NAMALWA (cell line): ENCODE measurements at regions not wholly inside any gene's neighbourhood (a gene's known extent, or its start where the extent isn't known, plus 50 kb on each side); places are given as distances from the start of the nearest gene placed in this dataset.
"Not testable (repeated sequence)": the region's sequence is repeated elsewhere in the genome, so short reads cannot be mapped to it uniquely, and the experiment has no call there.

ENCODE experiments used
- DNase-seq: peaks from one replicate; pipeline ENCODE4 v3.0.0-alpha.2; 2015; ENCODE audit warnings: low spot score

DNA sequence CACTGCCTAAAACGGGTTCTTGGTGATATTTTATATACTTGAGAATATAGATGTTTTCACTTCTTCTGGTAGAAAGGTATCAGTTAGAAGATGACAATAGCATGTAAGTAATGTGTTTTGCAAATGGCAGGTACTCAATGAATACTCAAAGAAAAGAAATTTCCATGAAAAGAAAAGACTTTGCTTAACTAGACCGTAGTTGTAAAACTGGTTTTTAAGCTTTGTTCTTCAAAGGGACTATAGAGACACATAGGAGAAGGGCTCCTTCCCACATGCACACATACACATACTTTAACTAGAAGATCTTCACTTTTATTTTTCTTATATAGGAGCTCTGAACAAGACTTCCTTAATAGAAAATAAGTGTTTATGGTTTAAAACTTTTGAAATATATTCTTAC, 215.3 kb upstream of the RND3 start:
- DNase-seq: no peak

GRCh38 chr2:150700666-150701580, 213.5 kb upstream of the RND3 start:
- DNase-seq: no peak

DNA sequence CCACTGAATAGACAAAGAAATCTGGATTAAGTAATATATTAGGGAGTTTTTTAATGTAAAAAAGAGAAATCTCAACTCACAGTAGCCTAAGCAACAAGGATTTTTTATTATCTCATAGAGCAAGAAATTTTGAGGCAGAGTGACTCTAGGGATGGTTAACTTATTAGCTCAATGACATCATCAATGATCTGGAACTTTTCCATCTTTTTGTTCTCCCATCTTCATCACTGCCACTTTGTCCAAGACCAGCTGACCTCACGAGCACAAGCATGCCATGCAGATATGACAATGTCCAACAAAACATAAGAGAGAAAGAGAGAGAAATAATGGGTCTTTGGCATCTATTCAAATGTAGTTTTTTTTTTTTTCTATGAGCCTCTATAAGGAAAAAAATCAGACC, 211.8 kb upstream of the RND3 start:
- no peak for DNase-seq

- no peak for DNase-seq
These were observed 210.7 kb upstream of the RND3 start for GRCh38 chr2:150698016-150698661.

- DNase-seq: no peak
These were observed 210.1 kb upstream of the RND3 start for GRCh38 chr2:150697596-150697995.

DNA sequence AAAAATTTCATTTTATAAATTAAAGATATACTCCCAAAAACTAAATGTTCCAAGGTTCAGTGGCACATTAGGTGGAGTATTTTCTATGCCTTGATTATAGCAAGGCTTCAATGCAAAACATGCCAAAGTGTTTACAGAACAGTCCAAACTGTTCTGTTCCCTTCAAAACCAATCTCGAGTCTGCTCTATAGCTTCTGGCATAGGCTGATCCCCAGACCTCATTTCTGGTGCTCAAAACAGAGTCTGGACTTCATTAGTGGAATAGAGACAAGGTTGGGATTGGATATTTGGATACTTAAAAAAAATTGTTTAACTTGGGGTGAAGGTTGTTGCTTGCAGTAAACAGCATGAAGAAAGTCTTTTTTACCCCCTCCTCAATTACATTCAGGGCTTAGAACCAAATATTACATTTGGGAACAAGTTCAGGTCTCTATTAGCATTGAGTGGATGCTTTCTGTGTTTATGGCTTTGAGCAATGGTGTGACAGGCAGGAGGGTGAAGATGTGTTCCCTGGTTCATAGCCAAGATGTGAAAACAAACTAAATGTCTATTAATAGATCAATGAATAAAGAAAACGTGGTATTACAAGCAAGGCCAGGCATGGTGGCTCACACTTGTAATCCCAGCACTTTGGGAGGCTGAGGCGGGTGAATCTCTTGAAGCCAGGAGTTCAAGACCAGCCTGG, 208.1 kb upstream of the RND3 start:
- DNase-seq: no peak

DNA sequence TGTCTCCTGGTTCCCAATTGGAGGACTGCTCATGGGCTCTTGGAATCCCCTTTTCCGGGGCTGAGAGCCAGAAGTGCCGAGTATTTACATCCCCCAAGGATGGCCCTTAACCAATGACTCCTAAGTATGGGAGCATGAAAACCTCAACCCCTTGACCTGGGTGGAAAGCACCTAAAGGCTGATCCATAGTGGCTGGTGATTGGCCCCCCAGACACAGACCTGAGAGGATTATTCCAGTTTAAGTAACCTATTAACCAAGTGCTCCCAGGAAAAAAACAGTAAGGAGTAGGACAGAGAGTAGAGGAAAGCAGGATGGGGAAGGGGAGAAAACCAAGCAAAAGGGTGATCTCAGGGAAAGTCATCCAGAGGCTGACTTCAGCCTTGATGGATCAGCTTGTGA, 206.1 kb upstream of the RND3 start:
- no peak for DNase-seq

GRCh38 chr2:150690870-150691269, 203.4 kb upstream of the RND3 start:
- no peak for DNase-seq

DNA sequence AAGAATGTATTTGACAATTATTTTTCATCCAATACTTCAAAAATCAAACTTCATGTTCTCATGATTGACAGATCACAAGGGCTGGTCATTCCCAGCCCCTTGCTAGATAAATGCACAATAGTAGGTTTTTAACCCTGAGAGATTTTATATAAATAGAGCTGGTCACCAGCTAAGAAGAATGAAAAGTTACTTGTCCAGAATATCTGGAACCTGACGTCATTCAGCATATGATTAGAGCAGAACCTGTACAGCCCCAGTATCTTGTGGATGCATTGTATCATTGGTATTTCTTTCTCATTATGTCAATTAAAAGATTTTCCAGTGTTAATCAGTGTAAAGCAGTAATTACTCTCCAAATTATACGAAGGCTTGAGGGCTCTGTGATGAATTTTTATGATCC, 202.8 kb upstream of the RND3 start:
- DNase-seq: no peak

DNA sequence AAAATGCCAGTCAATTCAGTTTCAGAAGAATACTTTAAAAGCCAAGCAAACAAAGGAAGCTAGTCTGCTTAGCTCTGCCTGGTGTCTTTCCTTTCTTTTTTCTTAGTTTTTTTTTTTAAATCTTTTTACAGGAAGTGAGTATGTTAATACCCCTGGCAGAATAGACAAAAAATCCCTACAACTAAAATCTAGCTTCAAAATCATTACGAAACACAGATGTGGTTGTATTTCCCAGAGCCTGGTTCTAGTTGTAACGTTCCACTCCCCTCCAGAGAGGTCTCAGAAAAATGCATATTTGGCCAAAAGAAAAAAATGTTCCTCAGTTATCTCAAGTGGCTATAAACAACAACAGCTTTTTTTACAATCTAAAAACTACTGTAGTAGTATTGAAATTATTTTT, 202.1 kb upstream of the RND3 start:
- DNase-seq: no peak

DNA sequence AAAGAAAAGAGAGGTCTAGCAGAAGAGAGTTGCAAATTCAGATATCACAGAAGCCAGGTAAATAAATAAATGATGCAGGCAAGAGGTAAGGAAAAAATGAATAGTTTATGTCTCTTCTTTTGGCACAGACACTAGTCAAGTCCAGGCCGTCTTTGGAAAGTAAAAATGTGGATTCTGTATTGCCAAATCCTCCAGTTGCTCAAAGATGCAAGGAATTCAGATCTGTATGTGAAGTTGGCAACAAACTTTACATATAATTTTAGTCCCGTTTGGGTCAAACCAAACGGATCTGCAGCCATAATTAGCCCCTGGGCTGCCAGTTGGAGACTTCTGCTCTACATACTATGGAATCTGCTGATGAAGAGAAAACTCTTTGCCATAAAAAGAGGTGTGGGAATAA, 200.5 kb upstream of the RND3 start:
- DNase-seq: no peak

DNA sequence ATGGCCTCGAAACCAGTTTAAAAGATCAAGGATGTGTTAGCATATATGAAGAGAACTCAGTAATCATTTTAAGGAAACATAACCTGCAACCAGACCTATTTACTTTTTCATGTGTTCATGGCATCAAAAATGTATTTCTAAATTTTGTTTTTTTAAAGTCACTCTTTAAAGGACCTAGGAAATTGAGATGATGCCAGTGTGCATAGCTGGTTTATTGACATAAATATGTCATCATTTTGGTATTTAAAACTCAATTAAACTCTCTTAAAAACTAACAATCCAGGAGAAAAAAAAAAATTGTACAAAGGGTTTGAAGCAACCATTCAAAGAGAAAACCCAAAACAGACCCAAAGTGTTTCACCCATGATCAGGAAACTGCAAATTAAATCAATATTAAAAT, 198.9 kb upstream of the RND3 start:
- no peak for DNase-seq

GRCh38 chr2:150681120-150681804, 193.8 kb upstream of the RND3 start:
- no peak for DNase-seq

GRCh38 chr2:150679456-150680120, 192.1 kb upstream of the RND3 start:
- no peak for DNase-seq

DNA sequence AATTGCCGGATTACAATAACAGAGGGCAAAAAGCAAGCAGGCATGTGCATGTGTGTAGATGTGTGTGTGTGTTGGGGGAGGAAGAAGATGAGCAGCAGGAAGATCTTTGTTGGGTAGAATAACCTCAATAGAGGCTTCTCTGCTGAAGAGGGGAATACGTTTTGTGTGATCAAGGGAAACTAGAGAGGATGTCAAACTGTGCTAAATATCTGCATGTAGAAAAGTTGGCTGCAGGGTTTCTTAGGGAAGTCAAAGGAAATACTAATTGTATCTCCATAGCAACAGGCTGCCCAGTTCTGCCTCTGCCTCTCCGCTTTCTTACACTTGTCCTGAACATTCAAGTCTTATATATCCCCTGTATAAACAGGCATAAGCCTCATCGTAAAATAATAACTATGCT, 190.1 kb upstream of the RND3 start:
- no peak for DNase-seq

DNA sequence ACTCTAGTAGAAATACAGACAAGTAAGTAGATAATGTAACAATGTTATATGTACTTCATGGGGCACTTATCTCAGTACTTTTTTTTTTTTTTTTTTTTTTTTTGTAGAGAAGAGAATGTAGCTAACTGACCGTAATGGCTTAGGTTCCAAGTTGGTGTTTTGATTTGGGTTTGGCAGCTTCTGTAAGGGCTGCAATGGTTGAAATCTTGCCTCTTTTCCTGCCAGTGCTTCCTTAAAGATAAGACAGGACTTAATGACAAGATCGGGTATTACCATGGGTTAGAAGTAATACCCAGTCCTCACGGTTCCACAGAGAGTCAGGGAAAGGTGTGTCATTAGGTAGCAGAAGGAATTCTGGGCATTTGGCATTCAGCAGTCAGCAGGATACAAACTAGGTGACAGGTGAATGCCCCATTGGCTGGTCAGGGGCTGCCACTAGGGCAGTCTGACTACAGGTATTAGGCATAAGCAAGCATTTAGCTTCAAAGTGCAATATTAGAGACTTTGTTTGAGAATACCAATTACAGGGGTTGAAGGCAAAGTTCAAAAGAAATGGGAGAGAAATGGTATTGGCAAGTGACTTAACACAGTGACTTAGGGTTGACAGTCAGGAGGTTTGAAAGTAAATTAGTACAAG, 189.4 kb upstream of the RND3 start:
- no peak for DNase-seq

- no peak for DNase-seq
These were observed 188.3 kb upstream of the RND3 start for GRCh38 chr2:150675807-150676206.

DNA sequence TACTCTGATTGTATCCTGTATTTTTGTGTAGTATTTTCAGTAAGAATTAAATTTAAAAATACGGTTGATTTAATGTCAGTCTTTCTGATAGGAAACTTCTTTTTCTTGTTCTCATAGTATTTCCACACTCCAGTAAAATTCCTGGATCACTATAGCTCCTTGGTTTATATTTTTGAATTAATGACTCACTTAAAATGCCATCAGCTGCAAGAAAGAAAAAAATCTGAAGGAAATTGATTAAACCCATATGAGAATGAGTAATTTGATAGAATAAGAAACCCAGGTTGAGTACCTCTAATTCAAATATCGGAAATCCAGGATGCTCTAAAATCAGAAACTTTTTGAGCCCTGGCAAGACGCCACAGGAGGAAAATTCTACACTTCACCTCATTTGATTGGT, 186.8 kb upstream of the RND3 start:
- DNase-seq: no peak

DNA sequence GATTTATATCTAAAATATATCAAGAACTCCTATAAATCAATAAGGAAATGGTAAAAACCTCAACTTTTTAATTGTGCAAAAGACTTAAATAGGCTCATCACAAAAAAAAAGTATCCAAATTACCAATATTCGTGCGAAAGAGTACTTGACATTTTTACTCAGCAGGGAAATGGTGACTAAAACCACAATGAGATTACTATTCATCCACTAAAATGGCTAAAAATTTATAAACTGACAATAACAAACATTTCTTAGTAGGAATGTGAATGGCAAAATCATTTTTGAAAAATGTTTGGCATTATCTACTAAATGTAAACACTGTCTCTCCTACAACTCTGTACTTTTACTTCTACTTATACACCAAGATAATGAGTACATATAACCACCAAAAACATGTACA, 184.8 kb upstream of the RND3 start:
- DNase-seq: no peak

- no peak for DNase-seq
These were observed 182.0 kb upstream of the RND3 start for GRCh38 chr2:150669492-150669891.

- DNase-seq: not testable (repeated sequence)
These were observed 179.6 kb upstream of the RND3 start for GRCh38 chr2:150667039-150667438.
